Spleen (tissue), 7 donors: ENCODE measurements at regions not wholly inside any gene's neighbourhood (a gene's known extent, or its start where the extent isn't known, plus 50 kb on each side); places are given as distances from the start of the nearest gene placed in this dataset.

Source experiments
- POLR2AphosphoS5 ChIP-seq, 3 donors: sonication (generic); formaldehyde crosslinking; IDR thresholded peaks; one replicate each; pipeline ENCODE4 v1.5.1; 2017; ENCODE audit warnings: antibody characterized with exemption in 3 of 3
- TF ChIP-seq, protein P1 (sequence below), 11 experiments: fragments of 200-600 bp in 7 of 11; fragments of 450-650 bp in 4 of 11; sonication (generic) in 4 of 11; IDR thresholded peaks in 8 of 11; conservative IDR thresholded peaks in 3 of 11; 1 replicate in 7 of 11; 2 replicates in 4 of 11; pipeline versions ENCODE4 v1.4.0 to v1.8.0; 2016 to 2021; ENCODE audit warnings: antibody characterized with exemption in 11 of 11, inconsistent platforms in 4 of 11, mild to moderate bottlenecking in 1 of 11
- donor health status: DM: no; HTN: no; CAD: no; lungs with moderate emphysema.
- donor health status: DM: no; HTN: no; CAD: no.
- donor health status: DM: no; HTN: no; CAD: no.

DNA sequence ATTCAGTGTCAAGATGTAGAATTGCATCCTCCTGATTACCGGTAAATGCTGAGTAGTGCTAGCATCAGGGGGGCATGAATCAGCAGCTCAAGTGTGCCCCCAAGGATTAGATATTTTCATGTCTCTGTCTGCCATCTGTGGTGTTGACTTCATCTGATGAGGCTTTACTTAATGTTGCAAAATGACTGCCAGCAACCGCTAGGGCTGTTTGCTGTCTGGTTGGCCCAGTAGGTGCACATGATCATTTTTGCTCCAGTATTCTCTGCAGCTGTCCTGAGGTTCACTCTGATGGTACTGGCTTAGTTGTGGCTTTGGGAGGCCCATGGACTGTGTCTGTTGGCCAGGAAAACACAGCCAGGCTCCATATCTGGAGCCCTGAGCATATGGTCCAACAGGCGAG is 316.4 kb downstream of the SOX2 start:
- TF ChIP-seq, protein P1, sequence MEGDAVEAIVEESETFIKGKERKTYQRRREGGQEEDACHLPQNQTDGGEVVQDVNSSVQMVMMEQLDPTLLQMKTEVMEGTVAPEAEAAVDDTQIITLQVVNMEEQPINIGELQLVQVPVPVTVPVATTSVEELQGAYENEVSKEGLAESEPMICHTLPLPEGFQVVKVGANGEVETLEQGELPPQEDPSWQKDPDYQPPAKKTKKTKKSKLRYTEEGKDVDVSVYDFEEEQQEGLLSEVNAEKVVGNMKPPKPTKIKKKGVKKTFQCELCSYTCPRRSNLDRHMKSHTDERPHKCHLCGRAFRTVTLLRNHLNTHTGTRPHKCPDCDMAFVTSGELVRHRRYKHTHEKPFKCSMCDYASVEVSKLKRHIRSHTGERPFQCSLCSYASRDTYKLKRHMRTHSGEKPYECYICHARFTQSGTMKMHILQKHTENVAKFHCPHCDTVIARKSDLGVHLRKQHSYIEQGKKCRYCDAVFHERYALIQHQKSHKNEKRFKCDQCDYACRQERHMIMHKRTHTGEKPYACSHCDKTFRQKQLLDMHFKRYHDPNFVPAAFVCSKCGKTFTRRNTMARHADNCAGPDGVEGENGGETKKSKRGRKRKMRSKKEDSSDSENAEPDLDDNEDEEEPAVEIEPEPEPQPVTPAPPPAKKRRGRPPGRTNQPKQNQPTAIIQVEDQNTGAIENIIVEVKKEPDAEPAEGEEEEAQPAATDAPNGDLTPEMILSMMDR (IDR thresholded peaks at IDR 0.05 in 8 of 11, conservative IDR thresholded peaks at IDR 0.05 in 3 of 11) = no peak
- no peak for TF ChIP-seq POLR2AphosphoS5 (IDR thresholded peaks at IDR 0.05)
